AG20443 (cell line): ENCODE measurements at regions not wholly inside any gene's neighbourhood (a gene's known extent, or its start where the extent isn't known, plus 50 kb on each side); places are given as distances from the start of the nearest gene placed in this dataset.

Experiments used
- DNase-seq: peaks from one replicate; pipeline ENCODE4 v3.0.0; 2012; ENCODE audit warnings: low spot score, mixed read lengths

GRCh38 chr1:173128742-173129141 is 78.0 kb upstream of the TNFSF18 start:
- no peak for DNase-seq

GRCh38 chr1:173127369-173128307 is 76.9 kb upstream of the TNFSF18 start:
- DNase-seq, result no peak

GRCh38 chr1:173126421-173126820 is 75.7 kb upstream of the TNFSF18 start:
- DNase-seq, result no peak

- DNase-seq, result peak; percentile 85
These were observed 72.5 kb upstream of the TNFSF18 start for GRCh38 chr1:173122958-173123852.

- no peak for DNase-seq
These were observed 71.7 kb upstream of the TNFSF18 start for GRCh38 chr1:173122344-173122935.

- DNase-seq, result no peak
These were observed 67.7 kb upstream of the TNFSF18 start for GRCh38 chr1:173118404-173118803.

- no peak for DNase-seq
These were observed 67.0 kb upstream of the TNFSF18 start for GRCh38 chr1:173117761-173118160.

- DNase-seq, result no peak
These were observed 66.4 kb upstream of the TNFSF18 start for GRCh38 chr1:173117108-173117633.

- no peak for DNase-seq
These were observed 63.6 kb upstream of the TNFSF18 start for GRCh38 chr1:173114346-173114745.

GRCh38 chr1:173113015-173113741 is 62.4 kb upstream of the TNFSF18 start:
- DNase-seq, result no peak

- DNase-seq, result no peak
These were observed 61.4 kb upstream of the TNFSF18 start for GRCh38 chr1:173112129-173112528.

GRCh38 chr1:173107696-173108095 is 57.0 kb upstream of the TNFSF18 start:
- no peak for DNase-seq

- no peak for DNase-seq
These were observed 52.3 kb upstream of the TNFSF18 start for GRCh38 chr1:173103006-173103405.

- no peak for DNase-seq
These were observed 50.8 kb upstream of the TNFSF18 start for GRCh38 chr1:173101589-173101988.

GRCh38 chr1:173100476-173101107 is 49.9 kb upstream of the TNFSF18 start:
- no peak for DNase-seq
